A549 (cell line): ENCODE measurements at regions not wholly inside any gene's neighbourhood (a gene's known extent, or its start where the extent isn't known, plus 50 kb on each side); places are given as distances from the start of the nearest gene placed in this dataset.

Experiments used
- ATAC-seq, 2 experiments: fragments of 200-7000 bp in 1 of 2; fragments of >200 bp in 1 of 2; cut with Nextera tagmentation in 1 of 2; cut with Tn5 transposase in 1 of 2; 3 replicates each; pipeline versions ENCODE4 v1.8.0 to v1.9.1; 2018 to 2020; ENCODE audit warnings: mild to moderate bottlenecking in 1 of 2, moderate library complexity in 1 of 2
- CTCF ChIA-PET: fragments of 300-600 bp; sonication (Branson Sonifier 250); formaldehyde crosslinking; extraction: SDS; loops from one replicate; lab custom pipeline; 2021; ENCODE audit warnings: antibody characterized with exemption, inconsistent platforms; lab: Yijun Ruan, JAX
- POLR2A ChIA-PET: fragments of 350-600 bp; formaldehyde crosslinking; extraction: SDS; loops from one replicate; lab custom pipeline; 2021; ENCODE audit warnings: antibody characterized with exemption, inconsistent platforms; lab: Yijun Ruan, JAX
- DNase-seq, 2 experiments: peaks; one replicate each; pipeline versions ENCODE4 v3.0.0 to v3.0.0-alpha.2; 2011 to 2016; ENCODE audit warnings: low read depth in 1 of 2, low spot score in 1 of 2
- FAIRE-seq: peaks from 2 replicates; lab custom pipeline; 2011; peaks lifted over from hg19 to GRCh38; lab: Jason Lieb, UNC
- H3K27ac ChIP-seq, 2 experiments: fragments of >200 bp; sonication (Bioruptor Twin); formaldehyde crosslinking; 3 replicates each; pipeline ENCODE4 v1.5.1; 2016 to 2017
- H3K4me1 ChIP-seq: fragments of >200 bp; sonication (Bioruptor Twin); formaldehyde crosslinking; 3 replicates; pipeline ENCODE4 v1.6.1; 2016
- H3K4me2 ChIP-seq: fragments of >200 bp; sonication (Bioruptor Twin); formaldehyde crosslinking; 3 replicates; pipeline ENCODE4 v1.6.1; 2016
- H3K4me3 ChIP-seq: fragments of >200 bp; sonication (Bioruptor Twin); formaldehyde crosslinking; 3 replicates; pipeline ENCODE4 v1.5.1; 2016
- H3K9me3 ChIP-seq: fragments of >200 bp; sonication (Bioruptor Twin); formaldehyde crosslinking; 3 replicates; pipeline ENCODE4 v1.6.1; 2016
- CEBPB ChIP-seq, 2 experiments: fragments of >200 bp in 1 of 2; sonication (Bioruptor Twin) in 1 of 2; formaldehyde crosslinking in 1 of 2; IDR thresholded peaks; 2 replicates each; pipeline ENCODE4 v1.6.1; 2012 to 2016
- CHD2 ChIP-seq: fragments of 150-350 bp; IDR thresholded peaks from 2 replicates; pipeline ENCODE4 v1.6.1; 2014; ENCODE audit warnings: low read length; ENCODE audit not compliant: partially characterized antibody
- EHF ChIP-seq: fragments of 250-450 bp; sonication (Bioruptor Pico); IDR thresholded peaks from 2 replicates; pipeline ENCODE4 v1.5.0; 2020; ENCODE audit warnings: mild to moderate bottlenecking
- EHMT2 ChIP-seq: fragments of 200-600 bp; sonication (generic); IDR thresholded peaks from 2 replicates; pipeline ENCODE4 v1.6.1; 2016; ENCODE audit warnings: antibody characterized with exemption, low read depth, mild to moderate bottlenecking, moderate library complexity
- ESRRA ChIP-seq: fragments of 150-350 bp; IDR thresholded peaks from 2 replicates; pipeline ENCODE4 v1.6.1; 2014; ENCODE audit warnings: mild to moderate bottlenecking, low read length, borderline replicate concordance
- FOSL2 ChIP-seq, 2 experiments: fragments of 450-650 bp in 1 of 2; fragments of >200 bp in 1 of 2; sonication (Bioruptor Twin) in 1 of 2; formaldehyde crosslinking; IDR thresholded peaks; 2 replicates each; pipeline versions ENCODE4 v1.5.0 to v1.6.1; 2016 to 2020; ENCODE audit warnings: mild to moderate bottlenecking in 1 of 2, moderate library complexity in 1 of 2
- HOXB13 ChIP-seq: fragments of 250-450 bp; sonication (Bioruptor Pico); IDR thresholded peaks from 2 replicates; pipeline ENCODE4 v1.5.0; 2020; ENCODE audit warnings: low read depth, mild to moderate bottlenecking, moderate library complexity
- JUN ChIP-seq, 2 experiments: fragments of >200 bp; sonication (Bioruptor Twin); formaldehyde crosslinking; IDR thresholded peaks; 2 replicates in 1 of 2; 3 replicates in 1 of 2; pipeline ENCODE4 v1.6.1; 2016 to 2017
- KDM5A ChIP-seq: fragments of 200-600 bp; sonication (generic); IDR thresholded peaks from 2 replicates; pipeline ENCODE4 v1.6.1; 2016; ENCODE audit warnings: antibody characterized with exemption, mild to moderate bottlenecking
- MAFK ChIP-seq: fragments of 450-650 bp; IDR thresholded peaks from 2 replicates; pipeline ENCODE4 v1.6.1; 2014; ENCODE audit not compliant: partially characterized antibody
- MAZ ChIP-seq: fragments of 150-350 bp; IDR thresholded peaks from 2 replicates; pipeline ENCODE4 v1.6.1; 2014; ENCODE audit warnings: antibody characterized with exemption, low read depth, low read length, borderline replicate concordance
- MYC ChIP-seq: IDR thresholded peaks from 2 replicates; pipeline ENCODE4 v1.6.1; 2012; ENCODE audit warnings: mild to moderate bottlenecking, inconsistent platforms, low read length, improper control_type of control experiment, borderline replicate concordance
- NPAS2 ChIP-seq: fragments of 250-450 bp; sonication (Bioruptor Pico); IDR thresholded peaks from 2 replicates; pipeline ENCODE4 v1.8.0; 2022; ENCODE audit warnings: mild to moderate bottlenecking, moderate library complexity, borderline replicate concordance
- NR3C1 ChIP-seq: fragments of >200 bp; sonication (Bioruptor Twin); formaldehyde crosslinking; IDR thresholded peaks from 3 replicates; pipeline ENCODE4 v1.6.1; 2017
- POLR2A ChIP-seq: IDR thresholded peaks from 2 replicates; pipeline ENCODE4 v1.6.1; 2012; ENCODE audit warnings: mild to moderate bottlenecking, low read length
- RCOR1 ChIP-seq: fragments of 150-350 bp; IDR thresholded peaks from 2 replicates; pipeline ENCODE4 v1.6.1; 2014; ENCODE audit warnings: antibody characterized with exemption, low read length, low read depth
- RNF2 ChIP-seq: fragments of 200-600 bp; sonication (generic); IDR thresholded peaks from 2 replicates; pipeline ENCODE4 v1.6.1; 2016; ENCODE audit warnings: low read depth, mild to moderate bottlenecking, antibody characterized with exemption, moderate library complexity, borderline replicate concordance
- SMC3 ChIP-seq: fragments of >200 bp; sonication (Bioruptor Twin); formaldehyde crosslinking; IDR thresholded peaks from 3 replicates; pipeline ENCODE4 v1.6.1; 2018; ENCODE audit warnings: inconsistent platforms
- SREBF2 ChIP-seq: fragments of 450-650 bp; IDR thresholded peaks from 2 replicates; pipeline ENCODE4 v1.6.1; 2014; ENCODE audit warnings: mild to moderate bottlenecking, moderate library complexity
- ZNF302 ChIP-seq: fragments of 250-450 bp; sonication (Bioruptor Pico); IDR thresholded peaks from 2 replicates; pipeline ENCODE4 v1.9.0; 2021; ENCODE audit warnings: inconsistent platforms, mild to moderate bottlenecking, moderate library complexity
- ZSCAN20 ChIP-seq: fragments of 250-450 bp; sonication (Bioruptor Pico); IDR thresholded peaks from 2 replicates; pipeline ENCODE4 v1.8.0; 2022; ENCODE audit warnings: mild to moderate bottlenecking, moderate library complexity
- WGBS: methylation state at CpG from one replicate; pipeline ENCODE4 v1.1.6; 2017; ENCODE audit errors: missing lambda C conversion rate; 5-methylcytosine and 5-hydroxymethylcytosine counted together
- TF ChIP-seq, protein P1 (sequence below): fragments of 200-600 bp; sonication (generic); IDR thresholded peaks from 2 replicates; pipeline ENCODE4 v1.6.1; 2016; ENCODE audit warnings: antibody characterized with exemption, mild to moderate bottlenecking, moderate library complexity
- TF ChIP-seq, protein P2 (sequence below): fragments of 250-450 bp; sonication (Bioruptor Pico); IDR thresholded peaks from 2 replicates; pipeline ENCODE4 v1.5.0; 2021; ENCODE audit warnings: mild to moderate bottlenecking, moderate library complexity, borderline replicate concordance
- TF ChIP-seq, protein P3 (sequence below): fragments of >200 bp; sonication (Bioruptor Twin); formaldehyde crosslinking; IDR thresholded peaks from 3 replicates; pipeline ENCODE4 v1.5.1; 2016

DNA sequence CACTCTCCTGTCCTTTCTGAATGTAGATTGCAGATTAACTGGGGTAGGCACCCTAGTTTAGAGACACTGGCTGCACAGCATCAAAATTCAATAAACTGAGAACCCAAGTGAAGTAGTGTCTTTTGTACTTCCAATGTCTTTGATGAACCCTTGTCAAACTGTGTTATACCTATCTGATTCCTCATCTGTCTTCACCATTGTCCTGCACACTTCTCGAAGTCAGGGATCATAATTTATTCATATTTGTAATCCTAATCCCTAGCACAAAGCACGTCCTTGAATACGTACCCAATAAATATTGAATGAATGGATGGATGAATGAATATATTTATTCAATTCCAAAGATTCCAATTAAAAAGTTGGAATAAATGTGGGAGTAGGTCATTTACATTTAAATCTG is 256.6 kb upstream of the PTBP2 start:
- Histone ChIP-seq H3K27ac (no peak overlapping the region), H3K4me2 (no peak overlapping the region), H3K4me3 (no peak overlapping the region), H3K4me1 (no peaks in the 10 kb centered on the region), H3K9me3 (no peaks in the 10 kb centered on the region)
- POLR2A ChIA-PET, result no interaction called here
- no peak for FAIRE-seq
- no peak for ATAC-seq
- CTCF ChIA-PET, result no interaction called here
- 49% methylated on average over 3 of the region's 3 CpGs for WGBS
- no peak for DNase-seq
- TF ChIP-seq, protein P1, sequence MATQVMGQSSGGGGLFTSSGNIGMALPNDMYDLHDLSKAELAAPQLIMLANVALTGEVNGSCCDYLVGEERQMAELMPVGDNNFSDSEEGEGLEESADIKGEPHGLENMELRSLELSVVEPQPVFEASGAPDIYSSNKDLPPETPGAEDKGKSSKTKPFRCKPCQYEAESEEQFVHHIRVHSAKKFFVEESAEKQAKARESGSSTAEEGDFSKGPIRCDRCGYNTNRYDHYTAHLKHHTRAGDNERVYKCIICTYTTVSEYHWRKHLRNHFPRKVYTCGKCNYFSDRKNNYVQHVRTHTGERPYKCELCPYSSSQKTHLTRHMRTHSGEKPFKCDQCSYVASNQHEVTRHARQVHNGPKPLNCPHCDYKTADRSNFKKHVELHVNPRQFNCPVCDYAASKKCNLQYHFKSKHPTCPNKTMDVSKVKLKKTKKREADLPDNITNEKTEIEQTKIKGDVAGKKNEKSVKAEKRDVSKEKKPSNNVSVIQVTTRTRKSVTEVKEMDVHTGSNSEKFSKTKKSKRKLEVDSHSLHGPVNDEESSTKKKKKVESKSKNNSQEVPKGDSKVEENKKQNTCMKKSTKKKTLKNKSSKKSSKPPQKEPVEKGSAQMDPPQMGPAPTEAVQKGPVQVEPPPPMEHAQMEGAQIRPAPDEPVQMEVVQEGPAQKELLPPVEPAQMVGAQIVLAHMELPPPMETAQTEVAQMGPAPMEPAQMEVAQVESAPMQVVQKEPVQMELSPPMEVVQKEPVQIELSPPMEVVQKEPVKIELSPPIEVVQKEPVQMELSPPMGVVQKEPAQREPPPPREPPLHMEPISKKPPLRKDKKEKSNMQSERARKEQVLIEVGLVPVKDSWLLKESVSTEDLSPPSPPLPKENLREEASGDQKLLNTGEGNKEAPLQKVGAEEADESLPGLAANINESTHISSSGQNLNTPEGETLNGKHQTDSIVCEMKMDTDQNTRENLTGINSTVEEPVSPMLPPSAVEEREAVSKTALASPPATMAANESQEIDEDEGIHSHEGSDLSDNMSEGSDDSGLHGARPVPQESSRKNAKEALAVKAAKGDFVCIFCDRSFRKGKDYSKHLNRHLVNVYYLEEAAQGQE, result no peak
- TF ChIP-seq, protein P2, sequence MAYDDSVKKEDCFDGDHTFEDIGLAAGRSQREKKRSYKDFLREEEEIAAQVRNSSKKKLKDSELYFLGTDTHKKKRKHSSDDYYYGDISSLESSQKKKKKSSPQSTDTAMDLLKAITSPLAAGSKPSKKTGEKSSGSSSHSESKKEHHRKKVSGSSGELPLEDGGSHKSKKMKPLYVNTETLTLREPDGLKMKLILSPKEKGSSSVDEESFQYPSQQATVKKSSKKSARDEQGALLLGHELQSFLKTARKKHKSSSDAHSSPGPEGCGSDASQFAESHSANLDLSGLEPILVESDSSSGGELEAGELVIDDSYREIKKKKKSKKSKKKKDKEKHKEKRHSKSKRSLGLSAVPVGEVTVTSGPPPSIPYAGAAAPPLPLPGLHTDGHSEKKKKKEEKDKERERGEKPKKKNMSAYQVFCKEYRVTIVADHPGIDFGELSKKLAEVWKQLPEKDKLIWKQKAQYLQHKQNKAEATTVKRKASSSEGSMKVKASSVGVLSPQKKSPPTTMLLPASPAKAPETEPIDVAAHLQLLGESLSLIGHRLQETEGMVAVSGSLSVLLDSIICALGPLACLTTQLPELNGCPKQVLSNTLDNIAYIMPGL (CRISPR knock-in tag), result no peak
- TF ChIP-seq EHF (CRISPR knock-in tag), result no peak
- TF ChIP-seq MAZ, result no peak
- no peak for TF ChIP-seq SREBF2
- no peak for TF ChIP-seq RCOR1
- no peak for TF ChIP-seq HOXB13
- TF ChIP-seq FOSL2 (IDR thresholded peaks at IDR 0.05), result no peak
- no peak for TF ChIP-seq FOSL2 (CRISPR knock-in tag; IDR thresholded peaks at IDR 0.05)
- no peak for TF ChIP-seq NR3C1
- no peak for TF ChIP-seq MAFK
- no peak for TF ChIP-seq CHD2
- no peak for TF ChIP-seq ZSCAN20 (CRISPR knock-in tag)
- no peak for TF ChIP-seq POLR2A
- no peak for TF ChIP-seq RNF2
- no peak for TF ChIP-seq SMC3
- no peak for TF ChIP-seq MYC
- no peak for TF ChIP-seq NPAS2
- no peak for TF ChIP-seq KDM5A

DNA sequence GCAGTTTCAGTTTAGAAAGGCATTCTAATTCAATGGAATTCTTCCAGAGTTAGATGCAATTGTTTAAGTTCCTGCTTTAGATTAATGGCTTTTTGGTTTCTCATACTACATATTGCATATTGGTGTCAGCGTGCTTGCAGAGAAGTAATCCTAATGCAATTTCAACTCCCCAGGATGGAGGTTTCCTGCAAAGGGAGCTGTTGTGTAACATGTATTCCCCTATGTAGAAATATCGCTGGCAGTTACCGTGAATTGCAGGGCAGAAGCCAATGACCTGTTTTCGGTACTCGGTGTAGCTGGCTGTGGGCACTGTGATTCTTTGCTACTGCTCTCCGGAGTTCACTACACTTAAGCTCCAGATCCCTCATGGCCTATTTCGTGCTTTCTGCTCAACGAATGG is 256.1 kb upstream of the PTBP2 start:
- FAIRE-seq (no peak), ATAC-seq (no peak), DNase-seq (no peak)
- TF ChIP-seq SMC3 (no peak), JUN (IDR thresholded peaks at IDR 0.05) (no peak), ESRRA (no peak), CEBPB (IDR thresholded peaks at IDR 0.05) (no peak), EHMT2 (no peak), ZNF302 (CRISPR knock-in tag) (no peak)
- TF ChIP-seq, protein P3, sequence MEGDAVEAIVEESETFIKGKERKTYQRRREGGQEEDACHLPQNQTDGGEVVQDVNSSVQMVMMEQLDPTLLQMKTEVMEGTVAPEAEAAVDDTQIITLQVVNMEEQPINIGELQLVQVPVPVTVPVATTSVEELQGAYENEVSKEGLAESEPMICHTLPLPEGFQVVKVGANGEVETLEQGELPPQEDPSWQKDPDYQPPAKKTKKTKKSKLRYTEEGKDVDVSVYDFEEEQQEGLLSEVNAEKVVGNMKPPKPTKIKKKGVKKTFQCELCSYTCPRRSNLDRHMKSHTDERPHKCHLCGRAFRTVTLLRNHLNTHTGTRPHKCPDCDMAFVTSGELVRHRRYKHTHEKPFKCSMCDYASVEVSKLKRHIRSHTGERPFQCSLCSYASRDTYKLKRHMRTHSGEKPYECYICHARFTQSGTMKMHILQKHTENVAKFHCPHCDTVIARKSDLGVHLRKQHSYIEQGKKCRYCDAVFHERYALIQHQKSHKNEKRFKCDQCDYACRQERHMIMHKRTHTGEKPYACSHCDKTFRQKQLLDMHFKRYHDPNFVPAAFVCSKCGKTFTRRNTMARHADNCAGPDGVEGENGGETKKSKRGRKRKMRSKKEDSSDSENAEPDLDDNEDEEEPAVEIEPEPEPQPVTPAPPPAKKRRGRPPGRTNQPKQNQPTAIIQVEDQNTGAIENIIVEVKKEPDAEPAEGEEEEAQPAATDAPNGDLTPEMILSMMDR, result no peak
- no peak overlapping the region for H3K4me3 ChIP-seq
- H3K4me1 ChIP-seq, result no peaks in the 10 kb centered on the region
- no peak overlapping the region for H3K4me2 ChIP-seq
- no peak overlapping the region for H3K27ac ChIP-seq
- no peaks in the 10 kb centered on the region for H3K9me3 ChIP-seq
- CTCF ChIA-PET, result no interaction called here
- 58% methylated on average over 8 of the region's 8 CpGs for WGBS
- POLR2A ChIA-PET, result no interaction called here
